ENCODE measurements at regions not wholly inside any gene's neighbourhood (a gene's known extent, or its start where the extent isn't known, plus 50 kb on each side); places are given as distances from the start of the nearest gene placed in this dataset.
"Not testable (repeated sequence)": the region's sequence is repeated elsewhere in the genome, so short reads cannot be mapped to it uniquely, and the experiment has no call there.

- Histone ChIP-seq H3K4me3 (ENCODE audit: low read depth, low read length) (no peak overlapping the region), H3K36me3 (ENCODE audit: insufficient read depth) (no peaks in the 10 kb centered on the region), H3K27ac (ENCODE audit: low read depth) (no peak overlapping the region), H3K4me1 (ENCODE audit: insufficient read depth) (no peaks in the 10 kb centered on the region)
- DNase-seq (ENCODE audit: extremely low spot score) = no peak
- 71% methylated on average over 2 of the region's 2 CpGs for WGBS
Observed at GRCh38 chr15:26223720-26224119, 360.6 kb upstream of the ATP10A start.

- H3K36me3 ChIP-seq (ENCODE audit: insufficient read depth) = no peaks in the 10 kb centered on the region
- H3K4me3 ChIP-seq (ENCODE audit: low read depth, low read length) = no peak overlapping the region
- H3K27ac ChIP-seq (ENCODE audit: low read depth) = no peak overlapping the region
- H3K4me1 ChIP-seq (ENCODE audit: insufficient read depth) = no peaks in the 10 kb centered on the region
- WGBS = 58% methylated on average over 3 of the region's 3 CpGs
- no peak for DNase-seq (ENCODE audit: extremely low spot score)
Observed at GRCh38 chr15:26222781-26223180, 359.7 kb upstream of the ATP10A start.

- H3K4me3 ChIP-seq (ENCODE audit: low read depth, low read length); H3K27ac ChIP-seq (ENCODE audit: low read depth); H3K4me1 ChIP-seq (ENCODE audit: insufficient read depth); DNase-seq (ENCODE audit: extremely low spot score); H3K36me3 ChIP-seq (ENCODE audit: insufficient read depth): not testable (repeated sequence)
- 84% methylated on average over 2 of the region's 2 CpGs for WGBS
Observed at GRCh38 chr15:26217043-26217442, 353.9 kb upstream of the ATP10A start.

DNA sequence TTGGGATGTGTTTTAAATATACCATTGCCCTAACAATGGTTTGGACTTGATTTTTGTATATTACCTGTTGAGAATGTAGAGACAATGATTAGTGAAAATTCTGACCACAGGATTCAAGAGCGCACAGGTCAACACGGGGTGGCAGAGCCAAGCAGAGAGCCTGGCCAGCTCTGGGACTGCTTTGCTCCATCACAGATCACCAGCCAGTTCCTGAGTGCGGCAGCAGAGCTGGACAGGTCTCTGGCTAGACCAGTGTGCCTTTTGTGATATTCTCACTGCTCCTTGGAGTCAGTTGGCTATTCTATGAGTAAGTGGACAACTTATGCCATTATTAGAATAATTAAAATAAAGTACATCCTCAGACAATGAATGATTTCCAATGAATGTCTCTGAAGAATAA, 351.2 kb upstream of the ATP10A start:
- Histone ChIP-seq H3K27ac (ENCODE audit: low read depth) (no peak overlapping the region), H3K4me1 (ENCODE audit: insufficient read depth) (no peaks in the 10 kb centered on the region), H3K4me3 (ENCODE audit: low read depth, low read length) (no peak overlapping the region), H3K36me3 (ENCODE audit: insufficient read depth) (no peaks in the 10 kb centered on the region)
- 67% methylated on average over 3 of the region's 3 CpGs for WGBS
- DNase-seq (ENCODE audit: extremely low spot score) = no peak

DNA sequence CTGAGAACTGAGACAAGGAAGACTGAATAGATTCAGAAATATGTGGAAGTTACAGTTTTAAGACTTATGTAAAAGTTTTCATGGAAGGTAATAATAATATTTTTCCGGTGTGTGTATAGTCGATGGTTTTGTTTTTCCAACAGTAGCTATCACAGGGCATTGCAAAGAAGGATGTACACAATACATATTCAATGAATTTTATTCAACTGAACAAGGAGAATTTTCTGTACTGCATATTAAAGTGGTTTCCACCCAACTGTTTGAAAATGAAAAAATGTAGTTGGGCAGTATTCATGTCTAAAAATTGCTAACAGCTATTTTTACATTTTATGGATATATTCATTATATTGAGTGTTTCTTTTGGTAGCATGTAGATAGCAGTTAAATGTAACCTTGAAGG, 350.3 kb upstream of the ATP10A start:
- Histone ChIP-seq H3K36me3 (ENCODE audit: insufficient read depth) (no peaks in the 10 kb centered on the region), H3K27ac (ENCODE audit: low read depth) (no peak overlapping the region), H3K4me1 (ENCODE audit: insufficient read depth) (no peaks in the 10 kb centered on the region), H3K4me3 (ENCODE audit: low read depth, low read length) (no peak overlapping the region)
- DNase-seq (ENCODE audit: extremely low spot score) = no peak
- 89% methylated on average over 2 of the region's 2 CpGs for WGBS

DNA sequence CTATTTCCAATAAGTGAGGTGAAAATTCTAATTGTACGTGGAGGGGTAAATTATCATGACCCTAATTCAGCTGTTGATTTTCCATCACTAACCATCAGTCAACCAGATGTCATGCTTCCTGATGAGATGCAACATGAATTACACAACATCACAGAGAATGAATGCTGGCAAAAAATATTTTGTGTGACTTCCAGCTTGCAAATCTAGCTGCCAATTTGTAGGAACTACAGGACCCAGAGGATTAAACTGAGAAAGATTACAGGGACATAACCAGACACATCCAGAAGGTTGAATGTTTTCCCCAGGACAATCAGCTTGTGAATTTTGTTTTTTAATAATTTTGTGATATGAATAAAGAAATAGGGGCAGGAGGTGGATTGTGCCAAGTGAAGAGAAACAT, 349.0 kb upstream of the ATP10A start:
- WGBS = 74% methylated on average over 1 of the region's 1 CpG
- Histone ChIP-seq H3K4me3 (ENCODE audit: low read depth, low read length) (no peak overlapping the region), H3K27ac (ENCODE audit: low read depth) (no peak overlapping the region), H3K4me1 (ENCODE audit: insufficient read depth) (no peaks in the 10 kb centered on the region), H3K36me3 (ENCODE audit: insufficient read depth) (no peaks in the 10 kb centered on the region)
- DNase-seq (ENCODE audit: extremely low spot score) = no peak

- no peak for DNase-seq (ENCODE audit: extremely low spot score)
- H3K4me1 ChIP-seq (ENCODE audit: insufficient read depth) = no peaks in the 10 kb centered on the region
- 44% methylated on average over 3 of the region's 3 CpGs for WGBS
- no peak overlapping the region for H3K4me3 ChIP-seq (ENCODE audit: low read depth, low read length)
- H3K36me3 ChIP-seq (ENCODE audit: insufficient read depth) = no peaks in the 10 kb centered on the region
- no peak overlapping the region for H3K27ac ChIP-seq (ENCODE audit: low read depth)
Observed at GRCh38 chr15:26210980-26211379, 347.9 kb upstream of the ATP10A start.

- no peak overlapping the region for H3K4me3 ChIP-seq (ENCODE audit: low read depth, low read length)
- no peak for DNase-seq (ENCODE audit: extremely low spot score)
- no peaks in the 10 kb centered on the region for H3K4me1 ChIP-seq (ENCODE audit: insufficient read depth)
- no peak overlapping the region for H3K27ac ChIP-seq (ENCODE audit: low read depth)
- 63% methylated on average over 9 of the region's 9 CpGs for WGBS
- no peaks in the 10 kb centered on the region for H3K36me3 ChIP-seq (ENCODE audit: insufficient read depth)
Observed at GRCh38 chr15:26201177-26201858, 338.2 kb upstream of the ATP10A start.

GRCh38 chr15:26200427-26200826, 337.3 kb upstream of the ATP10A start:
- 49% methylated on average over 8 of the region's 8 CpGs for WGBS
- Histone ChIP-seq H3K36me3 (ENCODE audit: insufficient read depth) (no peaks in the 10 kb centered on the region), H3K4me3 (ENCODE audit: low read depth, low read length) (no peak overlapping the region), H3K4me1 (ENCODE audit: insufficient read depth) (no peaks in the 10 kb centered on the region), H3K27ac (ENCODE audit: low read depth) (no peak overlapping the region)
- no peak for DNase-seq (ENCODE audit: extremely low spot score)

GRCh38 chr15:26197719-26198118, 334.6 kb upstream of the ATP10A start:
- Histone ChIP-seq H3K4me3 (ENCODE audit: low read depth, low read length) (no peak overlapping the region), H3K36me3 (ENCODE audit: insufficient read depth) (no peaks in the 10 kb centered on the region), H3K27ac (ENCODE audit: low read depth) (no peak overlapping the region), H3K4me1 (ENCODE audit: insufficient read depth) (no peaks in the 10 kb centered on the region)
- no peak for DNase-seq (ENCODE audit: extremely low spot score)
- WGBS = 75% methylated on average over 5 of the region's 5 CpGs

- Histone ChIP-seq H3K4me3 (ENCODE audit: low read depth, low read length) (no peak overlapping the region), H3K36me3 (ENCODE audit: insufficient read depth) (no peaks in the 10 kb centered on the region), H3K27ac (ENCODE audit: low read depth) (no peak overlapping the region), H3K4me1 (ENCODE audit: insufficient read depth) (no peaks in the 10 kb centered on the region)
- no peak for DNase-seq (ENCODE audit: extremely low spot score)
- 55% methylated on average over 1 of the region's 1 CpG for WGBS
Observed at GRCh38 chr15:26197060-26197459, 333.9 kb upstream of the ATP10A start.

- Histone ChIP-seq H3K36me3 (ENCODE audit: insufficient read depth) (no peaks in the 10 kb centered on the region), H3K4me3 (ENCODE audit: low read depth, low read length) (no peak overlapping the region), H3K27ac (ENCODE audit: low read depth) (no peak overlapping the region), H3K4me1 (ENCODE audit: insufficient read depth) (no peaks in the 10 kb centered on the region)
- DNase-seq (ENCODE audit: extremely low spot score) = no peak
- 44% methylated on average over 2 of the region's 2 CpGs for whole genome bisulfite sequencing
Observed at GRCh38 chr15:26191193-26191592, 328.1 kb upstream of the ATP10A start.

DNA sequence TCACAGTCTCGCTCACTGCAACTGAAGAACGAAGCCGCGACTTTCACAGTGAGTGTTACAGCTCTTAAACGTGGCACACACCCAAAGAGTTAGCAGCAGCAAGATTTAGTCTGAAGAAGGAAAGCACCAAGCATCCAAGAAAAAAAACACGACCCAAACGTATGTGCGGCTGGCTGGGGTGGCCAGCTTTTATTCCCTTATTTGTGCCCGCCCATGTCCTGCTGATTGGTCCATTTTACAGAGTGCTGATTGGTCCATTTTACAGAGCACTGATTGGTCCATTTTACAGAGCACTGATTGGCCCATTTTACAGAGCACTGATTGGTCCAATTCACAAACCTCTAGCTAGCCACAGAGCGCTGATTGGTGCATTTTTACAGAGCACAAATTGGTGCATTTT, 323.0 kb upstream of the ATP10A start:
- not testable (repeated sequence) for DNase-seq (ENCODE audit: extremely low spot score); H3K4me3 ChIP-seq (ENCODE audit: low read depth, low read length); H3K4me1 ChIP-seq (ENCODE audit: insufficient read depth); H3K36me3 ChIP-seq (ENCODE audit: insufficient read depth); H3K27ac ChIP-seq (ENCODE audit: low read depth)
- 81% methylated on average over 10 of the region's 10 CpGs for WGBS

DNA sequence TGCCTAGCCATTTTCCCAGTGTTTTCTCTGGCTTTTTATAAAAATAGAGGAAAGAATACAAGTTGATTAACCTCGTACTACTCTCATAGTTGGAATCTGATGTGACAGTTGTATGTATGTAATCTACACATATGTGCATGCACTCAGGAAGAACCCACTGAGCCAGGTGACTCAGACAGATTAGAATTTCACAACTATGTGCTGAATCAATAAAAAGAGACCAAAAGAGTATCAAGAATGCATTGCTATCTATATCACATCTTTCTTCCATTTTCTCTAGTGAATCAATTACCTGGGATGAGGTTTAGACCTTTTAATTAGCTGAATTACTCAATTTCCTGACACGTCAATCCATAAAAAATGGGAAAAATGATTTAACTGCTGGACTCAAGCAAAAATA, 319.3 kb upstream of the ATP10A start:
- no peak for DNase-seq (ENCODE audit: extremely low spot score)
- 70% methylated on average over 2 of the region's 2 CpGs for WGBS
- Histone ChIP-seq H3K4me3 (ENCODE audit: low read depth, low read length) (no peak overlapping the region), H3K36me3 (ENCODE audit: insufficient read depth) (no peaks in the 10 kb centered on the region), H3K4me1 (ENCODE audit: insufficient read depth) (no peaks in the 10 kb centered on the region), H3K27ac (ENCODE audit: low read depth) (no peak overlapping the region)

- H3K4me1 ChIP-seq (ENCODE audit: insufficient read depth) = no peaks in the 10 kb centered on the region
- DNase-seq (ENCODE audit: extremely low spot score) = no peak
- no peak overlapping the region for H3K27ac ChIP-seq (ENCODE audit: low read depth)
- H3K36me3 ChIP-seq (ENCODE audit: insufficient read depth) = no peaks in the 10 kb centered on the region
- no peak overlapping the region for H3K4me3 ChIP-seq (ENCODE audit: low read depth, low read length)
- 37% methylated on average over 6 of the region's 6 CpGs for WGBS
Observed at GRCh38 chr15:26179906-26180305, 316.8 kb upstream of the ATP10A start.

All from urinary bladder (tissue), 3 donors.